B cell (primary cell): ENCODE measurements at regions not wholly inside any gene's neighbourhood (a gene's known extent, or its start where the extent isn't known, plus 50 kb on each side); places are given as distances from the start of the nearest gene placed in this dataset.

Source experiments
- ATAC-seq: fragments of 200-7000 bp; cut with Tn5 transposase; one replicate; pipeline ENCODE4 v1.10.0; 2021; ENCODE audit warnings: low read depth, mild to moderate bottlenecking, moderate number of reproducible peaks, moderate library complexity
- CTCF ChIA-PET: fragments of 350-600 bp; sonication (Branson Sonifier 250); formaldehyde crosslinking; loops from one replicate; lab custom pipeline; 2021; ENCODE audit warnings: antibody characterized with exemption, inconsistent platforms; lab: Charles Lee
- POLR2A ChIA-PET: fragments of 350-600 bp; sonication (Branson Sonifier 250); formaldehyde crosslinking; loops from one replicate; lab custom pipeline; 2021; ENCODE audit warnings: antibody characterized with exemption; lab: Charles Lee
- DNase-seq: peaks from one replicate; pipeline ENCODE4 v3.0.0; 2013
- H2AFZ ChIP-seq: 2 replicates; pipeline ENCODE4 v1.6.1; 2012; ENCODE audit warnings: mild to moderate bottlenecking, low read depth, low read length; ENCODE audit not compliant: insufficient read depth, poor library complexity, severe bottlenecking
- H3K27ac ChIP-seq, 2 donors: 1 replicate in 1 of 2; 2 replicates in 1 of 2; pipeline ENCODE4 v1.5.1; 2012 to 2013; ENCODE audit warnings: low read length in 2 of 2, mild to moderate bottlenecking in 2 of 2, moderate library complexity in 1 of 2
- H3K27me3 ChIP-seq, 4 experiments: fragments of 200-600 bp in 1 of 4; sonication (generic) in 1 of 4; replicated peaks in 1 of 4; 1 replicate in 2 of 4; 2 replicates in 2 of 4; pipeline versions ENCODE4 v1.6.1 to v1.7.0; 2013 to 2016; ENCODE audit warnings: low read length in 3 of 4, mild to moderate bottlenecking in 2 of 4, mixed read lengths in 1 of 4, moderate library complexity in 1 of 4; ENCODE audit not compliant: insufficient read depth in 4 of 4, control insufficient read depth in 3 of 4; ENCODE audit errors: control extremely low read depth in 1 of 4
- H3K36me3 ChIP-seq, 2 experiments: replicated peaks in 1 of 2; 1 replicate in 1 of 2; 2 replicates in 1 of 2; pipeline versions ENCODE4 v1.6.1 to v1.7.1; 2013; ENCODE audit warnings: low read length in 1 of 2; ENCODE audit not compliant: insufficient read depth in 2 of 2, control insufficient read depth in 1 of 2; ENCODE audit errors: control extremely low read depth in 1 of 2, extremely low read depth in 1 of 2
- H3K4me1 ChIP-seq, 2 donors: fragments of 200-600 bp in 1 of 2; sonication (generic) in 1 of 2; 1 replicate in 1 of 2; 2 replicates in 1 of 2; pipeline versions ENCODE4 v1.5.1 to v1.6.1; 2013 to 2017; ENCODE audit warnings: low read length in 2 of 2; ENCODE audit not compliant: control insufficient read depth in 2 of 2, insufficient read depth in 2 of 2
- H3K4me2 ChIP-seq: replicated peaks from 2 replicates; pipeline ENCODE3; 2012; ENCODE audit warnings: mild to moderate bottlenecking, low read depth, low read length; ENCODE audit not compliant: poor library complexity, severe bottlenecking
- H3K4me3 ChIP-seq, 5 experiments: fragments of 200-600 bp in 1 of 5; sonication (generic) in 1 of 5; 1 replicate in 3 of 5; 2 replicates in 2 of 5; pipeline versions ENCODE4 v1.5.1 to v1.7.0; 2011 to 2016; ENCODE audit warnings: low read length in 4 of 5, mild to moderate bottlenecking in 4 of 5, low read depth in 2 of 5, control low read depth in 1 of 5, moderate library complexity in 1 of 5; ENCODE audit not compliant: insufficient read depth in 1 of 5; ENCODE audit errors: control extremely low read depth in 1 of 5, extremely low read depth in 1 of 5
- H3K79me2 ChIP-seq: fragments of 200-600 bp; sonication (generic); one replicate; pipeline ENCODE4 v1.6.0; 2016; ENCODE audit warnings: low read length; ENCODE audit not compliant: control insufficient read depth, insufficient read depth
- H3K9ac ChIP-seq: fragments of 200-600 bp; sonication (generic); 2 replicates; pipeline ENCODE4 v1.6.1; 2017; ENCODE audit warnings: mild to moderate bottlenecking, low read length, moderate library complexity
- H3K9me3 ChIP-seq, 3 donors: one replicate each; pipeline versions ENCODE4 v1.6.1 to v1.7.1; 2013; ENCODE audit warnings: low read length in 2 of 3; ENCODE audit not compliant: control insufficient read depth in 2 of 3, insufficient read depth in 1 of 3; ENCODE audit errors: control extremely low read depth in 1 of 3
- H4K20me1 ChIP-seq: 2 replicates; pipeline ENCODE4 v1.6.0; 2012; ENCODE audit warnings: mild to moderate bottlenecking, low read length; ENCODE audit not compliant: insufficient read depth, control insufficient read depth, poor library complexity, severe bottlenecking
- H3K27ac Mint-ChIP-seq: one replicate; pipeline ENCODE4 v1.8.0; 2021; ENCODE audit warnings: mixed read lengths
- H3K27me3 Mint-ChIP-seq: one replicate; pipeline ENCODE4 v1.8.0; 2021; ENCODE audit warnings: mixed read lengths
- H3K4me1 Mint-ChIP-seq: one replicate; pipeline ENCODE4 v1.8.0; 2021; ENCODE audit warnings: mixed read lengths
- H3K4me3 Mint-ChIP-seq: one replicate; pipeline ENCODE4 v1.8.0; 2021; ENCODE audit warnings: mixed read lengths
- H3K9me3 Mint-ChIP-seq: one replicate; pipeline ENCODE4 v1.8.0; 2022; ENCODE audit warnings: mixed read lengths; ENCODE audit not compliant: insufficient read depth
- CTCF ChIP-seq: fragments of 200-600 bp; IDR thresholded peaks from one replicate; pipeline ENCODE4 v1.8.0; 2022; ENCODE audit warnings: antibody characterized with exemption, mild to moderate bottlenecking
- EZH2 ChIP-seq: IDR thresholded peaks from 2 replicates; pipeline ENCODE4 v1.6.1; 2012; ENCODE audit warnings: borderline replicate concordance, low read depth, mild to moderate bottlenecking, moderate library complexity, low read length; ENCODE audit not compliant: insufficient read depth, poor library complexity, severe bottlenecking
- WGBS: methylation state at CpG from one replicate; pipeline ENCODE4 v1.1.5; 2013; ENCODE audit warnings: missing lambda C conversion rate; ENCODE audit not compliant: insufficient coverage; 5-methylcytosine and 5-hydroxymethylcytosine counted together
- intact Hi-C: fragments of 100-400 bp; cut with micrococcal nuclease; formaldehyde crosslinking; loops from one replicate; pipeline ENCODE4 v1.10.0; 2022

- Histone ChIP-seq H3K27me3 (no peaks in the 10 kb centered on the region), H3K36me3 (no peaks in the 10 kb centered on the region), H3K9me3 (no peaks in the 10 kb centered on the region), H4K20me1 (no peaks in the 10 kb centered on the region), H3K9ac (no peak overlapping the region), H3K27ac (no peak overlapping the region), H3K4me2 (no peak overlapping the region), H3K79me2 (no peaks in the 10 kb centered on the region), H2AFZ (no peak overlapping the region), H3K4me3 (no peak overlapping the region), H3K4me1 (no peaks in the 10 kb centered on the region)
- 83% methylated on average over 1 of the region's 1 CpG for WGBS
- TF ChIP-seq EZH2 (no peak), CTCF (no peak)
- ATAC-seq (no peak), DNase-seq (no peak)
- H3K27me3 Mint-ChIP-seq = no peaks in the 10 kb centered on the region
- peaks cover 8% of the 10 kb centered on the region for H3K4me1 Mint-ChIP-seq
- H3K9me3 Mint-ChIP-seq = no peaks in the 10 kb centered on the region
- intact Hi-C loops = no loop called here
- no peak overlapping the region for H3K27ac Mint-ChIP-seq
- ChIA-PET POLR2A (no interaction called here), CTCF (no interaction called here)
- H3K4me3 Mint-ChIP-seq = no peak overlapping the region
These were observed 239.0 kb upstream of the PDGFD start for GRCh38 chr11:104402812-104403521.

DNA sequence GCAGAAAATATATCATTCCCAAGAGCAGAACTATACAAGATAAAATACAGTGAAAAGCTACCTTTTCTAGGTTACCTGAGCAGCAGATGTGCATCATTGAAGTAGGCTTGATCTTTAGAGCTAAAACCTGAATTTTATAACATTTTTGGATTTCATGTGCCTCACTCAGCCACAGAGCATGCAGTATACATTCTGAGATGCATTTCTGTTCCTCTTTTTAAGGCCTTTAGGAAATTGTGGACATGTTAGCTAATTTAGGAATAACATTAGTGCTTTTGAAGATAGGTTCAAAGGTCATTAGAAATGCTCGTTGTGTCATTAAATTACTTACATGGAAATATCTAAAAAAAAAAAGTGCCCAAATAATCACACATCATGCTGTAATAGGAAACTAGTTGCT is 230.6 kb upstream of the PDGFD start:
- Histone ChIP-seq H3K9me3 (peaks cover 0 to 1% (median 0%) of the 10 kb centered on the region in 3 donors), H3K79me2 (no peaks in the 10 kb centered on the region), H4K20me1 (no peaks in the 10 kb centered on the region), H3K4me2 (no peak overlapping the region), H3K4me3 (no peak overlapping the region), H3K4me1 (no peaks in the 10 kb centered on the region), H3K9ac (no peak overlapping the region), H3K27ac (no peak overlapping the region), H3K27me3 (no peaks in the 10 kb centered on the region), H3K36me3 (no peaks in the 10 kb centered on the region), H2AFZ (no peak overlapping the region)
- ChIA-PET CTCF (no interaction called here), POLR2A (no interaction called here)
- TF ChIP-seq CTCF (no peak), EZH2 (no peak)
- H3K4me1 Mint-ChIP-seq = no peaks in the 10 kb centered on the region
- no peak overlapping the region for H3K27ac Mint-ChIP-seq
- DNase-seq (no peak), ATAC-seq (no peak)
- H3K4me3 Mint-ChIP-seq = no peak overlapping the region
- no CpG with 5 or more reads among the region's 1 CpG for WGBS
- no peaks in the 10 kb centered on the region for H3K27me3 Mint-ChIP-seq
- H3K9me3 Mint-ChIP-seq = no peaks in the 10 kb centered on the region
- intact Hi-C loops = no loop called here
